ENCODE measurements at regions not wholly inside any gene's neighbourhood (a gene's known extent, or its start where the extent isn't known, plus 50 kb on each side); places are given as distances from the start of the nearest gene placed in this dataset.
"Not testable (repeated sequence)": the region's sequence is repeated elsewhere in the genome, so short reads cannot be mapped to it uniquely, and the experiment has no call there.

- H3K4me3 Mint-ChIP-seq: no peak overlapping the region
- POLR2A ChIA-PET: no interaction called here
- Histone ChIP-seq H3K79me2 (ENCODE audit: control insufficient read depth, insufficient read depth, low read length) (no peaks in the 10 kb centered on the region), H4K20me1 (ENCODE audit: control insufficient read depth, insufficient read depth, low read length, poor library complexity, severe bottlenecking) (no peaks in the 10 kb centered on the region), H3K4me3 (ENCODE audit: control extremely low read depth in 1 of 5, extremely low read depth in 1 of 5, insufficient read depth in 1 of 5, low read depth in 2 of 5, low read length in 4 of 5) (no peak overlapping the region), H3K9me3 (ENCODE audit: control extremely low read depth in 1 of 3, control insufficient read depth in 2 of 3, insufficient read depth in 1 of 3, low read length in 2 of 3) (peaks cover 0 to 2% (median 0%) of the 10 kb centered on the region in 3 donors), H3K36me3 (replicated peaks in 1 of 2; ENCODE audit: control extremely low read depth in 1 of 2, control insufficient read depth in 1 of 2, extremely low read depth in 1 of 2, insufficient read depth in 2 of 2, low read length in 1 of 2) (no peaks in the 10 kb centered on the region), H3K9ac (ENCODE audit: low read length) (no peak overlapping the region), H2AFZ (ENCODE audit: insufficient read depth, low read depth, low read length, poor library complexity, severe bottlenecking) (no peak overlapping the region), H3K4me1 (ENCODE audit: control insufficient read depth in 2 of 2, insufficient read depth in 2 of 2, low read length in 2 of 2) (no peaks in the 10 kb centered on the region), H3K27ac (ENCODE audit: low read length in 2 of 2) (no peak overlapping the region), H3K27me3 (replicated peaks in 1 of 4; ENCODE audit: control extremely low read depth in 1 of 4, control insufficient read depth in 3 of 4, insufficient read depth in 4 of 4, low read length in 3 of 4) (no peaks in the 10 kb centered on the region), H3K4me2 (replicated peaks; ENCODE audit: low read depth, low read length, poor library complexity, severe bottlenecking) (no peak overlapping the region)
- intact Hi-C loops (cut with micrococcal nuclease): no loop called here
- DNase-seq: no peak
- no peaks in the 10 kb centered on the region for H3K27me3 Mint-ChIP-seq
- CTCF ChIA-PET: no interaction called here
- no peaks in the 10 kb centered on the region for H3K9me3 Mint-ChIP-seq (ENCODE audit: insufficient read depth)
- H3K4me1 Mint-ChIP-seq: no peaks in the 10 kb centered on the region
- TF ChIP-seq CTCF (IDR thresholded peaks at IDR 0.05): no peak
- no peak for TF ChIP-seq EZH2 (IDR thresholded peaks at IDR 0.05; ENCODE audit: borderline replicate concordance, insufficient read depth, low read depth, low read length, poor library complexity, severe bottlenecking)
- no peak overlapping the region for H3K27ac Mint-ChIP-seq
- 67% methylated on average over 1 of the region's 4 CpGs for WGBS (ENCODE audit: insufficient coverage)
- no peak for ATAC-seq (ENCODE audit: low read depth)
Observed at GRCh38 chr18:43982582-43982981, 698.1 kb upstream of the SETBP1 start.

DNA sequence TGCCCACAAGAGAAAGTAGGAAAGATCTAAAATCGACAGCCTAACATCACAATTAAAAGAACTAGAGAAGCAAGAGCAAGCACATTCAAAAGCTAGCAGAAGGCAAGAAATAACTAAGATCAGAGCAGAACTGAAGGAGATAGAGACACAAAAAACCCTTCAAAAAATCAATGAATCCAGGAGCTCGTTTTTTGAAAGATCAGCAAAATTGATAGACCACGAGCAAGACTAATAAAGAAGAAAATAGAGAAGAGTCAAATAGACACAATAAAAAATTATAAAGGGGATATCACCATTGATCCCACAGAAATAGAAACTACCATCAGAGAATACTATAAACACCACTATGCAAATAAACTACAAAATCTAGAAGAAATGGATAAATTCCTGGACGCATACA is 693.6 kb upstream of the SETBP1 start:
- H3K27me3 Mint-ChIP-seq; H3K27me3 ChIP-seq (replicated peaks in 1 of 4; ENCODE audit: control extremely low read depth in 1 of 4, control insufficient read depth in 3 of 4, insufficient read depth in 4 of 4, low read length in 3 of 4); H4K20me1 ChIP-seq (ENCODE audit: control insufficient read depth, insufficient read depth, low read length, poor library complexity, severe bottlenecking); CTCF ChIA-PET; H3K79me2 ChIP-seq (ENCODE audit: control insufficient read depth, insufficient read depth, low read length); H3K27ac ChIP-seq (ENCODE audit: low read length in 2 of 2); DNase-seq; H3K4me1 Mint-ChIP-seq; intact Hi-C loops (cut with micrococcal nuclease); H3K27ac Mint-ChIP-seq; H3K4me2 ChIP-seq (replicated peaks; ENCODE audit: low read depth, low read length, poor library complexity, severe bottlenecking); H3K9ac ChIP-seq (ENCODE audit: low read length); POLR2A ChIA-PET; H2AFZ ChIP-seq (ENCODE audit: insufficient read depth, low read depth, low read length, poor library complexity, severe bottlenecking); H3K4me3 ChIP-seq (ENCODE audit: control extremely low read depth in 1 of 5, extremely low read depth in 1 of 5, insufficient read depth in 1 of 5, low read depth in 2 of 5, low read length in 4 of 5); H3K9me3 Mint-ChIP-seq (ENCODE audit: insufficient read depth); H3K36me3 ChIP-seq (replicated peaks in 1 of 2; ENCODE audit: control extremely low read depth in 1 of 2, control insufficient read depth in 1 of 2, extremely low read depth in 1 of 2, insufficient read depth in 2 of 2, low read length in 1 of 2); H3K4me1 ChIP-seq (ENCODE audit: control insufficient read depth in 2 of 2, insufficient read depth in 2 of 2, low read length in 2 of 2); H3K9me3 ChIP-seq (ENCODE audit: control extremely low read depth in 1 of 3, control insufficient read depth in 2 of 3, insufficient read depth in 1 of 3, low read length in 2 of 3); ATAC-seq (ENCODE audit: low read depth); H3K4me3 Mint-ChIP-seq: not testable (repeated sequence)
- no CpG with 5 or more reads among the region's 4 CpGs for WGBS (ENCODE audit: insufficient coverage)

Data from B cell (primary cell).